Fibroblast of lung (primary cell): ENCODE measurements at regions not wholly inside any gene's neighbourhood (a gene's known extent, or its start where the extent isn't known, plus 50 kb on each side); places are given as distances from the start of the nearest gene placed in this dataset.

Experiments
- DNase-seq, 2 donors: peaks; one replicate each; pipeline versions ENCODE4 v3.0.0 to v3.0.0-alpha.2; 2010; ENCODE audit warnings: low read depth in 2 of 2
- H2AFZ ChIP-seq: 2 replicates; pipeline ENCODE4 v1.5.1; 2012; ENCODE audit warnings: low read length, control low read depth, inconsistent platforms
- H3K27ac ChIP-seq: 2 replicates; pipeline ENCODE4 v1.5.1; 2011; ENCODE audit warnings: low read length, control low read depth; ENCODE audit not compliant: insufficient read depth
- H3K27me3 ChIP-seq: 2 replicates; pipeline ENCODE4 v1.5.1; 2011; ENCODE audit warnings: mild to moderate bottlenecking, low read length; ENCODE audit not compliant: control insufficient read depth, insufficient read depth
- H3K36me3 ChIP-seq: 2 replicates; pipeline ENCODE4 v1.5.1; 2011; ENCODE audit warnings: low read length; ENCODE audit not compliant: control insufficient read depth, insufficient read depth
- H3K4me1 ChIP-seq: 2 replicates; pipeline ENCODE4 v1.5.1; 2011; ENCODE audit warnings: low read length; ENCODE audit not compliant: control insufficient read depth, insufficient read depth; ENCODE audit errors: extremely low read depth
- H3K4me2 ChIP-seq: 2 replicates; pipeline ENCODE4 v1.5.1; 2011; ENCODE audit warnings: low read length, control low read depth; ENCODE audit not compliant: insufficient read depth; ENCODE audit errors: extremely low read depth
- H3K4me3 ChIP-seq, 4 experiments: fragments of 200-600 bp in 1 of 4; sonication (generic) in 1 of 4; replicated peaks in 1 of 4; 2 replicates each; pipeline ENCODE4 v1.5.1; 2011 to 2016; ENCODE audit warnings: low read length in 4 of 4, low read depth in 3 of 4, mild to moderate bottlenecking in 3 of 4, control low read depth in 2 of 4, inconsistent platforms in 1 of 4, mixed read lengths in 1 of 4; ENCODE audit not compliant: insufficient read depth in 1 of 4; ENCODE audit errors: control extremely low read depth in 1 of 4
- H3K79me2 ChIP-seq: 2 replicates; pipeline ENCODE4 v1.5.1; 2012; ENCODE audit warnings: mild to moderate bottlenecking, low read length, inconsistent platforms; ENCODE audit not compliant: control insufficient read depth, insufficient read depth
- H3K9ac ChIP-seq: 2 replicates; pipeline ENCODE4 v1.5.1; 2011; ENCODE audit warnings: mild to moderate bottlenecking, low read length, control low read depth; ENCODE audit not compliant: insufficient read depth
- H3K9me3 ChIP-seq: 2 replicates; pipeline ENCODE4 v1.5.1; 2012; ENCODE audit warnings: low read depth, low read length; ENCODE audit not compliant: control insufficient read depth, insufficient read depth
- H4K20me1 ChIP-seq: 2 replicates; pipeline ENCODE4 v1.5.1; 2011; ENCODE audit warnings: low read length; ENCODE audit not compliant: control insufficient read depth, insufficient read depth; ENCODE audit errors: extremely low read depth
- EZH2 ChIP-seq: IDR thresholded peaks from 2 replicates; pipeline ENCODE4 v1.5.1; 2012; ENCODE audit warnings: low read length, control low read depth, mild to moderate bottlenecking; ENCODE audit errors: missing control alignments
- TF ChIP-seq, protein P1 (sequence below), 2 donors: IDR thresholded peaks in 1 of 2; conservative IDR thresholded peaks in 1 of 2; 1 replicate in 1 of 2; 2 replicates in 1 of 2; pipeline ENCODE4 v1.5.1; 2011 to 2012; ENCODE audit warnings: low read length in 2 of 2, control low read depth in 1 of 2, inconsistent platforms in 1 of 2, low read depth in 1 of 2, mild to moderate bottlenecking in 1 of 2

DNA sequence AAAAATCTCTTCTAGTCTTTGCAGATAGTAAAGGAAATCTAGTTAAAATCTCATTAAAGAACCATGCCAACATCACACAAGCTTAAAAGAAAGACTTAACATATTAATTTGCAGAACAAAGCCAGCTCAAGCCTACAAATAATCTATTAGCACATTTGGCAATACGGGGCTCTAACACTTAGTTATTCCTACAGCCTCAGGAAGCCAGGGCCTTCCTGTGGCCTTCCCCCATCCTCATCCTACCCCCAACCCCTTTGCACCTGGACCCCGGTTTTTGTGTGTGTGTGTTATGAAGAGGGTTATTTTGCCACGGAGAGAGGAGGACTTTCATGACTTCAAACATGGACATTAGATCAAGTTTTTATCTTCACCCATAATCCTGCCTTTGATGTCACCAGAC is 64.6 kb downstream of the FOXB2 start:
- TF ChIP-seq, protein P1, sequence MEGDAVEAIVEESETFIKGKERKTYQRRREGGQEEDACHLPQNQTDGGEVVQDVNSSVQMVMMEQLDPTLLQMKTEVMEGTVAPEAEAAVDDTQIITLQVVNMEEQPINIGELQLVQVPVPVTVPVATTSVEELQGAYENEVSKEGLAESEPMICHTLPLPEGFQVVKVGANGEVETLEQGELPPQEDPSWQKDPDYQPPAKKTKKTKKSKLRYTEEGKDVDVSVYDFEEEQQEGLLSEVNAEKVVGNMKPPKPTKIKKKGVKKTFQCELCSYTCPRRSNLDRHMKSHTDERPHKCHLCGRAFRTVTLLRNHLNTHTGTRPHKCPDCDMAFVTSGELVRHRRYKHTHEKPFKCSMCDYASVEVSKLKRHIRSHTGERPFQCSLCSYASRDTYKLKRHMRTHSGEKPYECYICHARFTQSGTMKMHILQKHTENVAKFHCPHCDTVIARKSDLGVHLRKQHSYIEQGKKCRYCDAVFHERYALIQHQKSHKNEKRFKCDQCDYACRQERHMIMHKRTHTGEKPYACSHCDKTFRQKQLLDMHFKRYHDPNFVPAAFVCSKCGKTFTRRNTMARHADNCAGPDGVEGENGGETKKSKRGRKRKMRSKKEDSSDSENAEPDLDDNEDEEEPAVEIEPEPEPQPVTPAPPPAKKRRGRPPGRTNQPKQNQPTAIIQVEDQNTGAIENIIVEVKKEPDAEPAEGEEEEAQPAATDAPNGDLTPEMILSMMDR (conservative IDR thresholded peaks at IDR 0.05 in 1 of 2, IDR thresholded peaks at IDR 0.05 in 1 of 2; ENCODE audit: low read depth in 1 of 2, low read length in 2 of 2), result no peak
- no peak for TF ChIP-seq EZH2
- no peaks in the 10 kb centered on the region for H4K20me1 ChIP-seq
- H3K27me3 ChIP-seq, result no peaks in the 10 kb centered on the region
- no peak overlapping the region for H3K4me3 ChIP-seq
- H3K4me1 ChIP-seq, result no peaks in the 10 kb centered on the region
- H3K79me2 ChIP-seq, result no peaks in the 10 kb centered on the region
- no peak overlapping the region for H3K4me2 ChIP-seq
- H3K36me3 ChIP-seq, result no peaks in the 10 kb centered on the region
- no peaks in the 10 kb centered on the region for H3K9me3 ChIP-seq
- no peak overlapping the region for H3K9ac ChIP-seq
- no peak for DNase-seq
- H2AFZ ChIP-seq, result no peak overlapping the region
- H3K27ac ChIP-seq, result no peak overlapping the region

DNA sequence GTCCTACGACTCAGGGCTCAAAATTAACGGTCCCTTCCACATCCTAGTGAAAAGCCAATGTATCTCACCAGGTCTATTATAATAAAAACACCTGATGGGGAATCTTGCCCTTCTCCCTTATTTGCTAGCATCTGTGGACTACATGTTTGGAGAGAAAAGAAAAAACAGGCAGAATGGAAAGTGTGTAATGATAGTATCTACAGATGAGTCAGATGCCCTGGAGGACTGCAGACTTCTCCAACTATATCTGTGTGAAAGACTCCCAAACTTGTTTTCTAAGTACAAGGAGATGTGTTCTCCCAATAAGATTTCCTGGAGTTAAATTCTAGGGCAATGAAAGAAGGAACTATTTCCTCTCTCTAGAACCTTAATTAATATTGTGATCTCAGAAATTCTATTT is 66.0 kb downstream of the FOXB2 start:
- Histone ChIP-seq H3K4me2 (no peak overlapping the region), H3K36me3 (no peaks in the 10 kb centered on the region), H2AFZ (no peak overlapping the region), H3K79me2 (no peaks in the 10 kb centered on the region), H3K9me3 (no peaks in the 10 kb centered on the region), H4K20me1 (no peaks in the 10 kb centered on the region), H3K4me3 (no peak overlapping the region), H3K9ac (no peak overlapping the region), H3K27ac (no peak overlapping the region), H3K27me3 (no peaks in the 10 kb centered on the region), H3K4me1 (no peaks in the 10 kb centered on the region)
- DNase-seq, result no peak
- TF ChIP-seq EZH2, result no peak
- TF ChIP-seq, protein P1 (conservative IDR thresholded peaks at IDR 0.05 in 1 of 2, IDR thresholded peaks at IDR 0.05 in 1 of 2; ENCODE audit: low read depth in 1 of 2, low read length in 2 of 2), result no peak

DNA sequence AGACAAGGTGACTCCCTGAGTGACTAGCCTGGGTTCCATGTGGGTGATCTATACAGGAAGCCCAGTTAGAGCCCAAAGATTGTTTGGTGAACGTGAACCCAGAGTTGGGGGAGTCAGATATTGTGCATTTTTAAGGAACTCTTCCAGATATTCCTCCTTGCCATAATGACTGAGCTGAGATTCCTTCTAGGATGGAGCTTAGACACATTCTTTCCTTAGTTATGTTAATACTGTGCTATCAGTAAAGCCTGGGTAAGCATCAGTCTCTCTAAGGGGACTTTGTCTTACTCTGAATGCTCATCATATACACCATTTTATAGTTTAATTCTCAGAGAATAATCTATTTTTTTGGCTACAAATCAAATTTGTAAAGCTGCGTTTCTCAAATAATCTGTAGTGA is 68.1 kb downstream of the FOXB2 start:
- H3K9ac ChIP-seq, result no peak overlapping the region
- H3K79me2 ChIP-seq, result no peaks in the 10 kb centered on the region
- no peaks in the 10 kb centered on the region for H3K4me1 ChIP-seq
- no peak overlapping the region for H3K27ac ChIP-seq
- no peak for DNase-seq
- no peaks in the 10 kb centered on the region for H3K9me3 ChIP-seq
- no peak for TF ChIP-seq EZH2
- TF ChIP-seq, protein P1 (conservative IDR thresholded peaks at IDR 0.05 in 1 of 2, IDR thresholded peaks at IDR 0.05 in 1 of 2; ENCODE audit: low read depth in 1 of 2, low read length in 2 of 2), result no peak
- H3K36me3 ChIP-seq, result no peaks in the 10 kb centered on the region
- no peak overlapping the region for H2AFZ ChIP-seq
- H3K4me2 ChIP-seq, result no peak overlapping the region
- no peaks in the 10 kb centered on the region for H3K27me3 ChIP-seq
- H4K20me1 ChIP-seq, result no peaks in the 10 kb centered on the region
- no peak overlapping the region for H3K4me3 ChIP-seq
